Activated CD8-positive, alpha-beta T cell treated with anti-CD3 and anti-CD28 coated beads, Interleukin-2, amount 10 ng/mL, durations not matched to agents 7 days and 5 days (primary cell): ENCODE measurements at regions not wholly inside any gene's neighbourhood (a gene's known extent, or its start where the extent isn't known, plus 50 kb on each side); places are given as distances from the start of the nearest gene placed in this dataset.

Experiments used
- ATAC-seq: fragments of 150-1000 bp; cut with Tn5 transposase; one replicate; pipeline ENCODE4 v1.10.0; 2021; ENCODE audit warnings: moderate library complexity
- CTCF ChIA-PET: fragments of 350-600 bp; sonication (Branson Sonifier 250); formaldehyde crosslinking; loops from one replicate; lab custom pipeline; 2021; ENCODE audit warnings: antibody characterized with exemption; lab: Charles Lee
- POLR2A ChIA-PET: fragments of 350-600 bp; sonication (Branson Sonifier 250); formaldehyde crosslinking; loops from one replicate; lab custom pipeline; 2021; ENCODE audit warnings: antibody characterized with exemption; lab: Charles Lee
- DNase-seq: peaks from one replicate; pipeline ENCODE4 v3.0.0-alpha.2; 2020
- H3K27ac Mint-ChIP-seq: one replicate; pipeline ENCODE4 v1.8.0; 2021; ENCODE audit warnings: mild to moderate bottlenecking, mixed read lengths
- H3K27me3 Mint-ChIP-seq: one replicate; pipeline ENCODE4 v1.8.0; 2021; ENCODE audit warnings: low read depth, mixed read lengths
- H3K36me3 Mint-ChIP-seq: one replicate; pipeline ENCODE4 v1.8.0; 2021; ENCODE audit warnings: low read depth, mixed read lengths
- H3K4me1 Mint-ChIP-seq: one replicate; pipeline ENCODE4 v1.8.0; 2021; ENCODE audit warnings: low read depth, mixed read lengths
- H3K4me3 Mint-ChIP-seq: one replicate; pipeline ENCODE4 v1.8.0; 2021; ENCODE audit warnings: mild to moderate bottlenecking, mixed read lengths
- H3K9me3 Mint-ChIP-seq: one replicate; pipeline ENCODE4 v1.8.0; 2022; ENCODE audit warnings: mixed read lengths; ENCODE audit not compliant: insufficient read depth

DNA sequence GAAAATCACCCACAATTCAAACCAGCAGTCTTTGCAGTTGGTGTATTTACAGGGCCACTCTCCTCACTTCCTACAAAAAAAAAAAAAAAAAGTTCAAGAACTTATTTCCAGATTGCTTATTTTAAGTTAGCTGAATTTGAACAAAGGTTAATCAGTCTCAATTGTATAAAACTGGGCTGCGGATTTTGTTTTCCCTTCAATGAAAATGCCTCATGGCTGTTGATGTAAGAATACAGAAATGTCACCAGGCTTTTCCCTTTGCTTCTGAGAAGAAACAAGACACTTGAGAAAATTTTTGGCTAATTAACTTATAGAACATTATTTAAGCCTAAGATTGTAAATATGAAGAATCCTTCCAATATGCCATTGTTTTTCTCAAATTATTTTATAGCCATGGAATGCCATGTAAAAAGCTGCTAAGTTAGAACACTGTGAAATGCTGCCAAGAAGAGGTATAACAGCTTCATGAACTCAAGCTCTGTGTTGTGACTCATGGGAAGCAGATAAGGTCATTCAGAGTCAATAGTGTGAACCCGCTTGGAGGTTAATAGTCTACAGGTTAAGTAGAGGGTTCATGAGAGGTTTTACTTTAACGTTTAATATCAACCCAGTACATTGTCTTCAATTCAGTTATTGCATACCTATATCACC lies 84.3 kb upstream of the ABI3BP start:
- H3K36me3 Mint-ChIP-seq: no peaks in the 10 kb centered on the region
- peaks cover 15% of the 10 kb centered on the region for H3K27me3 Mint-ChIP-seq
- H3K4me3 Mint-ChIP-seq: no peak overlapping the region
- CTCF ChIA-PET: interaction anchor here (0.6 kb wide), 1 partner anchor 11 kb away, joined by 3 read pairs; no protein-coding TSS in a partner anchor
- POLR2A ChIA-PET: no interaction called here
- H3K4me1 Mint-ChIP-seq: no peaks in the 10 kb centered on the region
- H3K9me3 Mint-ChIP-seq: peaks cover 5% of the 10 kb centered on the region
- ATAC-seq: no peak
- no peak for DNase-seq
- H3K27ac Mint-ChIP-seq: no peak overlapping the region

DNA sequence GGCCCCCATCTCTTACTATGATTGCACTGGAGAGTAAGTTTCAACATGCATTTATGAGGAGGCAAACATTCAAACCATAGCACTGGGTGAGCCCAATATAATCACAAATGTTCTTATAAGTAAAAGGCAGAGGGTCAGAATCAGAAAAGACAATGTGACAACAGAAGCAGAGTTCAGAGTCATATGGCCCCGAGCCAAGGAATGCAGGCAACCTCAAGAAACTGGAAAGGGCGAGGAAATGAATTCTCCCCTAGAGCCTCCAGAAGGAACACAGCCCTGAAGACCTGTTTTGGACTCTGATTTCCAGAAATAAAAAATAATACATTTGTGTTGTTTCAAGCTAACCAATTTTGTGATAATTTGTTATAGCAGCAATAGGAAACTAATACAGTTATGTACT lies 81.3 kb upstream of the ABI3BP start:
- ATAC-seq: no peak
- Mint-ChIP-seq H3K36me3 (no peaks in the 10 kb centered on the region), H3K9me3 (peaks cover 5% of the 10 kb centered on the region), H3K4me3 (no peak overlapping the region), H3K27ac (no peak overlapping the region), H3K4me1 (peaks cover 2% of the 10 kb centered on the region), H3K27me3 (peaks cover 11% of the 10 kb centered on the region)
- no peak for DNase-seq
- CTCF ChIA-PET: no interaction called here
- POLR2A ChIA-PET: no interaction called here

- no peak overlapping the region for H3K4me3 Mint-ChIP-seq
- no peaks in the 10 kb centered on the region for H3K36me3 Mint-ChIP-seq
- DNase-seq (no peak), ATAC-seq (no peak)
- H3K9me3 Mint-ChIP-seq: peaks cover 2% of the 10 kb centered on the region
- H3K27ac Mint-ChIP-seq: no peak overlapping the region
- ChIA-PET CTCF (interaction anchor here (1.2 kb wide), 1 partner anchor 124 kb away, joined by 4 read pairs; no protein-coding TSS in a partner anchor), POLR2A (no interaction called here)
- H3K4me1 Mint-ChIP-seq: peaks cover 2% of the 10 kb centered on the region
- peaks cover 18% of the 10 kb centered on the region for H3K27me3 Mint-ChIP-seq
Observed at GRCh38 chr3:101072300-101072699, 79.1 kb upstream of the ABI3BP start.

DNA sequence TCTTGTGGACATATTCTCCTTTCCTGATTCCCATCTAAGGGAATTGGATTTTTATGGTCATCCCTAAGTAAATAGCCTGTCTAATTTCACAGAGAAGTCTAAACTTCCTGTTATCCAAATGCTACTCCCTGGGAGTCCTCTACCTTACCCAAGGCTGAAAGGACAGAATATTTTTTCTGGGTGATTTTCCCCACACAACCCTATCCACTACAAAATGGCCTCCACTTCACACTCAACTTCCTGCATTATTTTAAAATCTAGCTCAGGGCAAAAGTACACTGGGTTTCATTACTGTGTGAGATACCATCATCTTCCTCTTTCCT lies 77.5 kb upstream of the ABI3BP start:
- H3K27ac Mint-ChIP-seq: no peak overlapping the region
- H3K4me1 Mint-ChIP-seq: peaks cover 2% of the 10 kb centered on the region
- ChIA-PET CTCF (interaction anchor here (1.0 to 1.7 kb wide), 2 partner anchors 82 to 568 kb away, joined by 4 to 6 read pairs; no protein-coding TSS in a partner anchor), POLR2A (interaction anchor here (0.6 kb wide), 1 partner anchor 108 kb away, joined by 3 read pairs; no protein-coding TSS in a partner anchor)
- peaks cover 21% of the 10 kb centered on the region for H3K27me3 Mint-ChIP-seq
- no peak overlapping the region for H3K4me3 Mint-ChIP-seq
- no peaks in the 10 kb centered on the region for H3K36me3 Mint-ChIP-seq
- DNase-seq (no peak), ATAC-seq (no peak)
- H3K9me3 Mint-ChIP-seq: no peaks in the 10 kb centered on the region

- POLR2A ChIA-PET: no interaction called here
- Mint-ChIP-seq H3K27ac (no peak overlapping the region), H3K9me3 (no peaks in the 10 kb centered on the region), H3K4me3 (no peak overlapping the region), H3K36me3 (no peaks in the 10 kb centered on the region), H3K4me1 (peaks cover 2% of the 10 kb centered on the region), H3K27me3 (peaks cover 26% of the 10 kb centered on the region)
- CTCF ChIA-PET: interaction anchor here (0.9 to 2.2 kb wide), 9 partner anchors 10 to 621 kb away, joined by 3 to 10 read pairs (median 4); partner anchors contain the start of gene PCNP
- DNase-seq: peak; percentile 68
- peak; percentile 85 for ATAC-seq
Observed at GRCh38 chr3:101069901-101070798, 76.9 kb upstream of the ABI3BP start.

DNA sequence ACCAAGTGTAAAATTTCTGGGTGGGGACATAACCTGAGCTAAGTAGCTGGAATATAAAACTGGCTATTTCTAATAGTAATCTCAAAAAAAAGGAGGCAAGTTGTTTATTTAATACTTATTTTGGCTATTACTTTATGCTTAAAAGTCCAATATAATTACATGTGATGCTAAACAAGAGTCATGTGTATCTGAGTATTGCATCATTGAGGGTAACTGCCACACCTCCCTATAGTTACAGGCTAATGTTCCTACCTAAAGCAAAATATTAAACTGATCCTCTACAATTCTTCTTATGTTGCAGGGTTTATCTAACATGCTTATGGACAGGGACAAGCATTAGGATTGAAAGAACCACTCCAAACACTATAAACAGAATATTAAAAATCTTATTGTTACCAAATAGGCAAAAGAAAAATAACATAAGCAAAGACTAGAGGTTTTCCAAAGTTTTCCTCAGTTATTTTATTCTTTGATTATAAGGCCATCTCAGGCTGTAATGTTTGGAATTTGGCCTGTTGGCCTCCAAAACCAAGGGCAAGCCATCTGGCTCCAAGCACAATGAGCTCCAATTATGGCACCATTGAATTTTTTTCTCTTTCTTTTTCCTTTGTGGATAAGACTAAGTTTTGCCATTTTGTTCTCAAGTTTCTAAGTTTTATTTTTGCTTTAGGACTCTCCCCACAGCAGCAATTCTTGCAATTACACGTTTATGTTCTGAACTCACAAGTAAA lies 75.8 kb upstream of the ABI3BP start:
- ChIA-PET CTCF (interaction anchor here (0.6 to 2.2 kb wide), 7 partner anchors 9 to 505 kb away, joined by 3 to 10 read pairs (median 4); partner anchors contain the start of gene PCNP), POLR2A (no interaction called here)
- H3K27ac Mint-ChIP-seq: no peak overlapping the region
- peaks cover 2% of the 10 kb centered on the region for H3K4me1 Mint-ChIP-seq
- H3K27me3 Mint-ChIP-seq: peaks cover 25% of the 10 kb centered on the region
- DNase-seq (no peak), ATAC-seq (no peak)
- no peaks in the 10 kb centered on the region for H3K9me3 Mint-ChIP-seq
- no peak overlapping the region for H3K4me3 Mint-ChIP-seq
- no peaks in the 10 kb centered on the region for H3K36me3 Mint-ChIP-seq

DNA sequence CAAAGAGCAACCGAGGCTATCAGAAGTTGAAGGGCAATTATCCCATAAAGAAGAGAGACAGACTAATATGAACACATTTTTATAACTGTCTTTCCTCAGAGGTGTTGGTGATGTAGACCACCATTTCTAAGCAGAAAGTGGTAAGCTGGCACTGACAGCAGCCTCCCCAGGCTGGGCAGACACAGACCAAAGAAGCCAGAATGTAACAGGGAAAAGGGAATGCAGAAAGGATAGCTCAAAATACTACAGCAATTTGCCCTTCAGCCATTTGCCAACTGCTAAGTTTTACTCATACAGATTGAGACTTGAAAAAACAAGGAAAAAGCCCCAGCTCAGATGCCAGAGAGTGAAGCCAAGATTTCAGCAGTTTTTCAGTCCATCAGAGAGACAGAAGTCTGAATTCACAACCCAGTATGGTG lies 73.5 kb upstream of the ABI3BP start:
- no peak for DNase-seq
- H3K27me3 Mint-ChIP-seq: peaks cover 26% of the 10 kb centered on the region
- H3K27ac Mint-ChIP-seq: no peak overlapping the region
- no peak for ATAC-seq
- no peak overlapping the region for H3K4me3 Mint-ChIP-seq
- POLR2A ChIA-PET: no interaction called here
- H3K36me3 Mint-ChIP-seq: no peaks in the 10 kb centered on the region
- peaks cover 2% of the 10 kb centered on the region for H3K4me1 Mint-ChIP-seq
- H3K9me3 Mint-ChIP-seq: no peaks in the 10 kb centered on the region
- CTCF ChIA-PET: interaction anchor here (0.8 to 1.6 kb wide), 2 partner anchors 11 to 315 kb away, joined by 3 read pairs; no protein-coding TSS in a partner anchor

- no peak for ATAC-seq
- peaks cover 25% of the 10 kb centered on the region for H3K27me3 Mint-ChIP-seq
- DNase-seq: no peak
- H3K4me1 Mint-ChIP-seq: peaks cover 1% of the 10 kb centered on the region
- H3K36me3 Mint-ChIP-seq: no peaks in the 10 kb centered on the region
- no peak overlapping the region for H3K27ac Mint-ChIP-seq
- H3K9me3 Mint-ChIP-seq: no peaks in the 10 kb centered on the region
- H3K4me3 Mint-ChIP-seq: no peak overlapping the region
- ChIA-PET CTCF (interaction anchor here (1.6 kb wide), 1 partner anchor 12 kb away, joined by 3 read pairs; no protein-coding TSS in a partner anchor), POLR2A (no interaction called here)
Observed at GRCh38 chr3:101065962-101066361, 72.7 kb upstream of the ABI3BP start.

GRCh38 chr3:101063401-101063800 lies 70.2 kb upstream of the ABI3BP start:
- CTCF ChIA-PET: no interaction called here
- H3K4me3 Mint-ChIP-seq: no peak overlapping the region
- H3K4me1 Mint-ChIP-seq: no peaks in the 10 kb centered on the region

DNA sequence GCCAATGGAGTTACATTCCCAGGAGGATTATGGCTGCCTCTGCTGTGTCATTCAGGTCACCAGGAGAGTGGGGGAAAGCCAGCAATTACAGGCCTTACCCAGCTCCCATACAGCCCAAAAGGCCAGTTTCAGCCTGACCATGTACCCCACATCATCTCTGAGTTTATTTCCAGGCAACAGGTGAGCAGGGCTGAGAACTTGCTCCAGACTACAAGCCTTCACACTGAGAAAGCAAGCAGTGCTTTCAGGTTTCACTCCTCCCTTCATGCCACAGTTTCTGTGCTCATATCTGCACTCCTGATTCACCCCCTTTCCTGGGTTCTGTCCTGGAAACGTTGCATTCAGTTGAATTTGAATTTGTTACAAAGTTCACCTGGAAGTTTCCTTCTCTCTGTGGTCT lies 68.1 kb upstream of the ABI3BP start:
- ATAC-seq (no peak), DNase-seq (no peak)
- H3K27me3 Mint-ChIP-seq: peaks cover 18% of the 10 kb centered on the region
- POLR2A ChIA-PET: no interaction called here
- no peaks in the 10 kb centered on the region for H3K4me1 Mint-ChIP-seq
- no peak overlapping the region for H3K27ac Mint-ChIP-seq
- peaks cover 4% of the 10 kb centered on the region for H3K9me3 Mint-ChIP-seq
- CTCF ChIA-PET: no interaction called here
- H3K4me3 Mint-ChIP-seq: no peak overlapping the region
- H3K36me3 Mint-ChIP-seq: no peaks in the 10 kb centered on the region

More at GRCh38 chr3:101063401-101063800, 70.2 kb upstream of the ABI3BP start:
- POLR2A ChIA-PET: no interaction called here
- Mint-ChIP-seq H3K36me3 (no peaks in the 10 kb centered on the region), H3K27me3 (peaks cover 23% of the 10 kb centered on the region), H3K27ac (no peak overlapping the region), H3K9me3 (peaks cover 2% of the 10 kb centered on the region)
- DNase-seq (no peak), ATAC-seq (no peak)

- CTCF ChIA-PET: no interaction called here
- H3K36me3 Mint-ChIP-seq: no peaks in the 10 kb centered on the region
- no peak for DNase-seq
- ATAC-seq: no peak
- no peaks in the 10 kb centered on the region for H3K9me3 Mint-ChIP-seq
- H3K4me1 Mint-ChIP-seq: no peaks in the 10 kb centered on the region
- H3K4me3 Mint-ChIP-seq: no peak overlapping the region
- peaks cover 4% of the 10 kb centered on the region for H3K27me3 Mint-ChIP-seq
- POLR2A ChIA-PET: no interaction called here
- no peak overlapping the region for H3K27ac Mint-ChIP-seq
Observed at GRCh38 chr3:101050866-101051265, 57.6 kb upstream of the ABI3BP start.
